Kidney epithelial cell (primary cell): ENCODE measurements at regions not wholly inside any gene's neighbourhood (a gene's known extent, or its start where the extent isn't known, plus 50 kb on each side); places are given as distances from the start of the nearest gene placed in this dataset.

Experiments used
- DNase-seq: peaks from one replicate; pipeline ENCODE4 v3.0.0-alpha.2; 2010; ENCODE audit warnings: low read depth
- H3K27me3 ChIP-seq: 2 replicates; pipeline ENCODE4 v1.6.0; 2011; ENCODE audit warnings: low read length; ENCODE audit not compliant: control insufficient read depth, insufficient read depth
- H3K36me3 ChIP-seq: 2 replicates; pipeline ENCODE4 v1.5.1; 2011; ENCODE audit warnings: low read length; ENCODE audit not compliant: control insufficient read depth, insufficient read depth
- H3K4me3 ChIP-seq: 2 replicates; pipeline ENCODE4 v1.5.1; 2011; ENCODE audit warnings: low read depth, mild to moderate bottlenecking, control low read depth, low read length
- CTCF ChIP-seq: IDR thresholded peaks from 2 replicates; pipeline ENCODE4 v1.5.1; 2011; ENCODE audit warnings: mild to moderate bottlenecking, moderate library complexity, low read length, control low read depth, inconsistent platforms; ENCODE audit not compliant: insufficient read depth, poor library complexity, severe bottlenecking

GRCh38 chr1:218698141-218698540, 353.0 kb downstream of the TGFB2 start:
- DNase-seq, result no peak
- Histone ChIP-seq H3K27me3 (no peaks in the 10 kb centered on the region), H3K36me3 (no peaks in the 10 kb centered on the region), H3K4me3 (no peak overlapping the region)
- TF ChIP-seq CTCF, result no peak

GRCh38 chr1:218699421-218699820, 354.3 kb downstream of the TGFB2 start:
- no peak for TF ChIP-seq CTCF
- Histone ChIP-seq H3K4me3 (no peak overlapping the region), H3K36me3 (no peaks in the 10 kb centered on the region), H3K27me3 (no peaks in the 10 kb centered on the region)
- no peak for DNase-seq

GRCh38 chr1:218699865-218700264, 354.7 kb downstream of the TGFB2 start:
- Histone ChIP-seq H3K27me3 (no peaks in the 10 kb centered on the region), H3K36me3 (no peaks in the 10 kb centered on the region), H3K4me3 (no peak overlapping the region)
- no peak for DNase-seq
- no peak for TF ChIP-seq CTCF

- H3K27me3 ChIP-seq, result no peaks in the 10 kb centered on the region
- no peaks in the 10 kb centered on the region for H3K36me3 ChIP-seq
- no peak for TF ChIP-seq CTCF
- no peak overlapping the region for H3K4me3 ChIP-seq
- DNase-seq, result no peak
These were observed 355.5 kb downstream of the TGFB2 start for GRCh38 chr1:218700666-218701065.

- Histone ChIP-seq H3K36me3 (no peaks in the 10 kb centered on the region), H3K27me3 (no peaks in the 10 kb centered on the region), H3K4me3 (no peak overlapping the region)
- no peak for DNase-seq
- TF ChIP-seq CTCF, result no peak
These were observed 356.0 kb downstream of the TGFB2 start for GRCh38 chr1:218701131-218701530.

GRCh38 chr1:218702775-218703174, 357.6 kb downstream of the TGFB2 start:
- no peaks in the 10 kb centered on the region for H3K27me3 ChIP-seq
- H3K36me3 ChIP-seq, result no peaks in the 10 kb centered on the region
- DNase-seq, result no peak
- no peak overlapping the region for H3K4me3 ChIP-seq
- TF ChIP-seq CTCF, result no peak
